ENCODE measurements at regions not wholly inside any gene's neighbourhood (a gene's known extent, or its start where the extent isn't known, plus 50 kb on each side); places are given as distances from the start of the nearest gene placed in this dataset.
"Not testable (repeated sequence)": the region's sequence is repeated elsewhere in the genome, so short reads cannot be mapped to it uniquely, and the experiment has no call there.

DNA sequence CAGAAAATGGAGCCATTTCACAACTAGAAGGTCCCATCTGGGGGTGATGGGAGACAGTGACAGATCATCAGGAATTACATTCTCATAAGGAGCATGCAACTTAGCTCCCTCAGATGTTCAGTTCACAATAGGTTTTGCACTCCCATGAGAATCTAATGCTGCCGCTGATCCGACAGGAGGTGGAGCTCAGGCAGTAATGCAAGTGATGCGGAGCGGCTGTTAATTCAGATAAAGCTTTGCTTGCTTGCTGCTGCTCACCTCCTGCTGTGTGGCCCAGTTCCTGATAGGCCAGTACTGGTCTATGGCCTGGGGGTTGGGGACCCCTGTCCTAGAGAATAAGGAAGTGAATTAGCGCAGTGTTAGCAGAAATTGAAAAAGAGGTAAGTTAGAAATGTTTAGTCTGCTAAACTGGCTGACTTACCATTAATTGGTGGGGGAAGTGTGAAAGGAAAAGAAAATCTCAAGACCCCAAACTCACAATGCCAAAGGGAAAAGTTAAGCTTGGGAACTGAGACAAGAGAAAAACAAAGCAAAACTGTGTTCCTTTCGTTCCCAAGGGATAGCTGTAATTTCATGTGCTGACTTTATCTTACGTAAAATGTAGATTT, 76.4 kb downstream of the LYZL2 start:
- Histone ChIP-seq H3K27me3 (ENCODE audit: low read depth, low read length) (no peaks in the 10 kb centered on the region), H3K4me3 (ENCODE audit: low read length) (no peak overlapping the region)
- no peak for TF ChIP-seq EZH2phosphoT487 (IDR thresholded peaks at IDR 0.05; ENCODE audit: low read depth)
- TF ChIP-seq, protein P1, sequence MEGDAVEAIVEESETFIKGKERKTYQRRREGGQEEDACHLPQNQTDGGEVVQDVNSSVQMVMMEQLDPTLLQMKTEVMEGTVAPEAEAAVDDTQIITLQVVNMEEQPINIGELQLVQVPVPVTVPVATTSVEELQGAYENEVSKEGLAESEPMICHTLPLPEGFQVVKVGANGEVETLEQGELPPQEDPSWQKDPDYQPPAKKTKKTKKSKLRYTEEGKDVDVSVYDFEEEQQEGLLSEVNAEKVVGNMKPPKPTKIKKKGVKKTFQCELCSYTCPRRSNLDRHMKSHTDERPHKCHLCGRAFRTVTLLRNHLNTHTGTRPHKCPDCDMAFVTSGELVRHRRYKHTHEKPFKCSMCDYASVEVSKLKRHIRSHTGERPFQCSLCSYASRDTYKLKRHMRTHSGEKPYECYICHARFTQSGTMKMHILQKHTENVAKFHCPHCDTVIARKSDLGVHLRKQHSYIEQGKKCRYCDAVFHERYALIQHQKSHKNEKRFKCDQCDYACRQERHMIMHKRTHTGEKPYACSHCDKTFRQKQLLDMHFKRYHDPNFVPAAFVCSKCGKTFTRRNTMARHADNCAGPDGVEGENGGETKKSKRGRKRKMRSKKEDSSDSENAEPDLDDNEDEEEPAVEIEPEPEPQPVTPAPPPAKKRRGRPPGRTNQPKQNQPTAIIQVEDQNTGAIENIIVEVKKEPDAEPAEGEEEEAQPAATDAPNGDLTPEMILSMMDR (IDR thresholded peaks at IDR 0.05; ENCODE audit: low read depth, low read length), result no peak

DNA sequence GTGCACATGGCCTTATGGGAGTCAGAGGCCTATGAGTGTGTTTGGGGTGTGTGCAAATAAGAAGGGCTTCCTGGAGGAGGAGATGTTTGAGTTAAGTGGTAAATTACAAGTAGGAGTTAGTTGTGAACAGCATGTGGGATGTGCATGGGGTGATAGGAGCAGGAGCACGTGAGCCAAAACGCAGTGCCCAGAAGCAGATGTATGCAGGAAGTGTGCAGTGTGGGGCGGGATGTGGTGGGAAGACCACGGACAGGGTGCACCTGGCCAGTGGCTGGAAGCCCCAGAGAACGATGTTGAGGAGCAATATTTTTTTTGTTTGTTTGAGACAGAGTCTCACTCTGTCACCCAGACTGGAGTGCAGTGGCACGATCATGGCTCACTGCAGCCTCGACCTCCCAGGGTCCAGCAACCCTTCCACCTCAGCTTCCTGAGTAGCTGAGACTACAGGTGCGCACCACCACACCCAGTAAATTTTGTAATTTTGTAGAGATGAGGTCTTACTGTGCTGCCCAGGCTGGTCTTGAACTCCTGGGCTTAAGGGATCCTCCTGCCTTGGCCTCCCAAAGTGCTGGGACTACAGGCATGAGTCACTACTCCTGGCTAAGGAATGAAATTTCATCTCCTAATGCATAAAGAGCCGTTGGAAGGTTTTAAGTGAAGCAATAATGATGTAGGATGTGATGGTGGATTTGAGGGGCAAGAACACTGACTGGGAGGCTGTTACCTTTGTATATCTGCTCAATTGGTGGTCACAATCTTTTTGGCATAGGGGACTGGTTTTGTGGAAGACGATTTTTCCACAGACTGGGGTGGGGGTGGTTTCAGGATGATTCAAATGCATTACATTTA, 78.4 kb downstream of the LYZL2 start:
- Histone ChIP-seq H3K36me3 (replicated peaks; ENCODE audit: low read depth, low read length) (no peaks in the 10 kb centered on the region), H3K4me3 (ENCODE audit: low read length) (no peak overlapping the region)
- no peak for TF ChIP-seq EZH2phosphoT487 (IDR thresholded peaks at IDR 0.05; ENCODE audit: low read depth)
- TF ChIP-seq, protein P1 (IDR thresholded peaks at IDR 0.05; ENCODE audit: low read depth, low read length), result no peak

More for the DNA sequence above, 76.4 kb downstream of the LYZL2 start:
- Histone ChIP-seq H3K4me2 (ENCODE audit: low read length) (no peak overlapping the region), H3K36me3 (replicated peaks; ENCODE audit: low read depth, low read length) (no peaks in the 10 kb centered on the region), H3K27ac (ENCODE audit: low read length) (no peak overlapping the region), H3K9me3 (ENCODE audit: insufficient read depth, low read length) (no peaks in the 10 kb centered on the region), H3K79me2 (ENCODE audit: low read length) (no peaks in the 10 kb centered on the region), H4K20me1 (ENCODE audit: insufficient read depth, low read length) (no peaks in the 10 kb centered on the region), H3K4me1 (ENCODE audit: low read length) (peaks cover 5% of the 10 kb centered on the region; the same call in 1 of the 2 replicates), H3K9ac (ENCODE audit: low read length) (no peak overlapping the region), H2AFZ (ENCODE audit: low read depth, low read length) (no peak overlapping the region)

DNA sequence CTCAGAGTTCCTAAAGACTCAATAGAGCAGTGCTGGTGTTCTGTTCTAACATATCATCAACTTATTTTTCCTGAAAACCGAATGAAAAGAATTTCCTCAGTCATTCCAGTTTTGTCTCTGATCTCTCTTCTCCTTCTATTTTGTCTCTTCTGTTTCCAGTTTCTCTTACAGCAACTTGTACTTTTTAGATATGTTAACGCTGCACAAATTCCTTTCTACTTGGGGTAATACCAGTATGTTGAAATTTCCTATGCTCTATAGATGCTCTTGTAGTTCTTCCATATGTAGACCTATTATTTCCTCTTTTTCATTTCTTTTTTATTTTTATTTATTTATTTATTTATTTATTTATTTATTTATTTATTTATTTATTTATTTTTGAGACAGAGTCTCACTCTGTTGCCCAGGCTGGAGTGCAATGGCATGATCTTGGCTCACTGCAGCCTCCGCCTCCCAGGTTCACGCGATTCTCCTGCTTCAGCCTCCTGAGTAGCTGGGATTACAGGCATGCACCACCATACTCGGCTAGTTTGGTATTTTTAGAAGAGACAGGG, 80.3 kb downstream of the LYZL2 start:
- not testable (repeated sequence) for H3K27ac ChIP-seq (ENCODE audit: low read length)

More for the DNA sequence above, 78.4 kb downstream of the LYZL2 start:
- no peaks in the 10 kb centered on the region for H3K27me3 ChIP-seq (ENCODE audit: low read depth, low read length)
- H3K79me2 ChIP-seq (ENCODE audit: low read length), result no peaks in the 10 kb centered on the region
- H3K9me3 ChIP-seq (ENCODE audit: insufficient read depth, low read length), result no peaks in the 10 kb centered on the region
- no peak overlapping the region for H3K27ac ChIP-seq (ENCODE audit: low read length)
- H2AFZ ChIP-seq (ENCODE audit: low read depth, low read length), result no peak overlapping the region
- no peak overlapping the region for H3K4me2 ChIP-seq (ENCODE audit: low read length)
- peaks cover 9% of the 10 kb centered on the region; the same call in 1 of the 2 replicates for H3K4me1 ChIP-seq (ENCODE audit: low read length)
- H4K20me1 ChIP-seq (ENCODE audit: insufficient read depth, low read length), result no peaks in the 10 kb centered on the region
- H3K9ac ChIP-seq (ENCODE audit: low read length), result no peak overlapping the region

DNA sequence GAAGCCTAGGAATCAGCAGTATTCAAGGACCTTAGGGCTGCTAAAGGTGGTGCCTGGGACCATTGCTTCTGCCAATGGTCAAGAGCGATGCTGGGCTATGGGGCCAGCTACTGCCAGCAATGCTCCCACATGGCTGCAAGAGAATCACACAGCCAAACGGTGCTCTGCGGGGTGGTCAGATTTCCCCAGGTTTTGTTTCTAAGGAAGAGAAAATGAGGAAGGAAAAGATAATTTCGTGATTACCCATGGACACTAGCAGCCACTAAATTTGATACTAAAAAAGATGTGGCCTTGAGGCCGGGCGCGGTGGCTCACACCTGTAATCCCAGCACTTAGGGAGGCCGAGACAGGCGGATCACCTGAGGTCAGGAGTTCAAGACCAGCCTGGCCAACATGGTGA, 83.0 kb downstream of the LYZL2 start:
- Histone ChIP-seq H2AFZ (ENCODE audit: low read depth, low read length) (no peak overlapping the region), H3K36me3 (replicated peaks; ENCODE audit: low read depth, low read length) (no peaks in the 10 kb centered on the region), H4K20me1 (ENCODE audit: insufficient read depth, low read length) (no peaks in the 10 kb centered on the region), H3K9ac (ENCODE audit: low read length) (no peak overlapping the region), H3K4me3 (ENCODE audit: low read length) (no peak overlapping the region), H3K9me3 (ENCODE audit: insufficient read depth, low read length) (no peaks in the 10 kb centered on the region), H3K27ac (ENCODE audit: low read length) (no peak overlapping the region), H3K27me3 (ENCODE audit: low read depth, low read length) (no peaks in the 10 kb centered on the region), H3K4me2 (ENCODE audit: low read length) (no peak overlapping the region), H3K79me2 (ENCODE audit: low read length) (no peaks in the 10 kb centered on the region), H3K4me1 (ENCODE audit: low read length) (peaks cover 32% of the 10 kb centered on the region)
- TF ChIP-seq, protein P1 (IDR thresholded peaks at IDR 0.05; ENCODE audit: low read depth, low read length), result no peak
- TF ChIP-seq EZH2phosphoT487 (IDR thresholded peaks at IDR 0.05; ENCODE audit: low read depth), result no peak

More for the DNA sequence above, 80.3 kb downstream of the LYZL2 start:
- H3K9me3 ChIP-seq (ENCODE audit: insufficient read depth, low read length); H3K4me1 ChIP-seq (ENCODE audit: low read length); H3K4me2 ChIP-seq (ENCODE audit: low read length); H3K36me3 ChIP-seq (replicated peaks; ENCODE audit: low read depth, low read length); H3K27me3 ChIP-seq (ENCODE audit: low read depth, low read length); H3K79me2 ChIP-seq (ENCODE audit: low read length); H4K20me1 ChIP-seq (ENCODE audit: insufficient read depth, low read length); H3K4me3 ChIP-seq (ENCODE audit: low read length); H2AFZ ChIP-seq (ENCODE audit: low read depth, low read length); H3K9ac ChIP-seq (ENCODE audit: low read length): not testable (repeated sequence)

Data from OCI-LY3 (cell line).